HL-60 (cell line): ENCODE measurements at regions not wholly inside any gene's neighbourhood (a gene's known extent, or its start where the extent isn't known, plus 50 kb on each side); places are given as distances from the start of the nearest gene placed in this dataset.

ENCODE experiments used
- DNase-seq, 2 experiments: peaks; one replicate each; pipeline ENCODE4 v3.0.0-alpha.2; 2010 to 2020; ENCODE audit warnings: low read depth in 1 of 2, low spot score in 1 of 2
- H3K27ac ChIP-seq: fragments of 250-450 bp; sonication (Bioruptor Pico); replicated peaks from 2 replicates; pipeline ENCODE4 v1.5.1; 2020; ENCODE audit warnings: mild to moderate bottlenecking, moderate library complexity
- H3K27me3 ChIP-seq: fragments of 250-450 bp; sonication (Bioruptor Pico); 2 replicates; pipeline ENCODE4 v1.5.1; 2021; ENCODE audit warnings: mild to moderate bottlenecking, moderate library complexity; ENCODE audit not compliant: insufficient read depth, poor library complexity, severe bottlenecking
- H3K4me3 ChIP-seq: replicated peaks from 2 replicates; pipeline ENCODE4 v1.5.1; 2011; ENCODE audit warnings: mild to moderate bottlenecking, control low read depth, low read length; ENCODE audit not compliant: insufficient read depth
- CTCF ChIP-seq: IDR thresholded peaks from one replicate; pipeline ENCODE4 v1.5.1; 2011; ENCODE audit warnings: low read length, control low read depth, inconsistent platforms; ENCODE audit not compliant: insufficient read depth
- GABPA ChIP-seq: IDR thresholded peaks from 2 replicates; pipeline ENCODE4 v1.6.1; 2012; ENCODE audit warnings: low read depth
- POLR2AphosphoS5 ChIP-seq: IDR thresholded peaks from 2 replicates; pipeline ENCODE4 v1.6.1; 2012; ENCODE audit warnings: low read depth
- REST ChIP-seq: IDR thresholded peaks from 2 replicates; pipeline ENCODE4 v1.6.1; 2012; ENCODE audit warnings: low read depth; ENCODE audit not compliant: insufficient replicate concordance
- SPI1 ChIP-seq: IDR thresholded peaks from 2 replicates; pipeline ENCODE4 v1.6.1; 2012; ENCODE audit warnings: low read depth, mild to moderate bottlenecking, borderline replicate concordance

- TF ChIP-seq SPI1 (no peak), CTCF (no peak), GABPA (no peak), POLR2AphosphoS5 (no peak), REST (no peak)
- H3K27me3 ChIP-seq: no peaks in the 10 kb centered on the region
- DNase-seq: no peak
- H3K4me3 ChIP-seq: no peak overlapping the region
- no peak overlapping the region for H3K27ac ChIP-seq
Measured at GRCh38 chr7:15749631-15750030, 63.1 kb upstream of the MEOX2 start.

- Histone ChIP-seq H3K4me3 (no peak overlapping the region), H3K27me3 (no peaks in the 10 kb centered on the region), H3K27ac (no peak overlapping the region)
- no peak for DNase-seq
- TF ChIP-seq GABPA (no peak), SPI1 (no peak), CTCF (no peak), REST (no peak), POLR2AphosphoS5 (no peak)
Measured at GRCh38 chr7:15747712-15748111, 61.2 kb upstream of the MEOX2 start.

GRCh38 chr7:15747301-15747700 is 60.8 kb upstream of the MEOX2 start:
- Histone ChIP-seq H3K27ac (no peak overlapping the region), H3K4me3 (no peak overlapping the region), H3K27me3 (no peaks in the 10 kb centered on the region)
- DNase-seq: no peak
- TF ChIP-seq GABPA (no peak), SPI1 (no peak)

- Histone ChIP-seq H3K27me3 (no peaks in the 10 kb centered on the region), H3K27ac (no peak overlapping the region), H3K4me3 (no peak overlapping the region)
- TF ChIP-seq REST (no peak), GABPA (no peak), SPI1 (no peak), CTCF (no peak), POLR2AphosphoS5 (no peak)
- no peak for DNase-seq
Measured at GRCh38 chr7:15743926-15744480, 57.5 kb upstream of the MEOX2 start.
